ENCODE measurements at regions not wholly inside any gene's neighbourhood (a gene's known extent, or its start where the extent isn't known, plus 50 kb on each side); places are given as distances from the start of the nearest gene placed in this dataset.

DNA sequence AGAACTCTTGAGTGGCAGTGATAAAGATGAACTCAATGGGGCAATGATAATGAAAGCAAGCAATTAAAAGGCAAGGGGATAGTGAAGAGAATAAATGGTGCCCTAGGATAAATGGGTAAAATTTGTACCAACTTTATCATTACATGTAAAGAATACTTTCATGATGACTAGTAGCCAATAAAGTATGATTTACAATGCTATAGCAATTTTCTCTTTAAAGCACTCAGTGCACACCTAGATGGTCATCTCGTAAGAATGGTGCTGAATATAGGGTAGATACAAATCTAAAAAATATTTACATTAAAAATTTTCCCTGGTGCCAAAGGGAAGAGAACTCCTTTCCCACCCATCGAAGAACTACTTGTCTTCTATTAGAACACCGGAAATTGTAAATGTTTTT, 651.4 kb downstream of the STPG2 start:
- H3K27me3 ChIP-seq (ENCODE audit: insufficient read depth, low read length) = no peaks in the 10 kb centered on the region
- H3K9me3 ChIP-seq (ENCODE audit: control insufficient read depth in 1 of 2, insufficient read depth in 1 of 2, low read depth in 1 of 2, low read length in 2 of 2) = no peaks in the 10 kb centered on the region
- BruUV-seq (replicated peaks) = no TSS peak
- peaks cover 48 to 55% of the 10 kb centered on the region in 2 experiments for H3K4me1 ChIP-seq (ENCODE audit: control insufficient read depth in 1 of 2, insufficient read depth in 2 of 2, low read length in 2 of 2)
- CTCF ChIA-PET = no interaction called here
- POLR2A ChIA-PET = no interaction called here
- DNase-seq (ENCODE audit: low read depth, low spot score) (no peak), ATAC-seq (no peak)
- peak overlapping the region; percentile 93; the same call in 1 of the 2 replicates for H3K27ac ChIP-seq (ENCODE audit: low read depth, low read length)
- H3K79me2 ChIP-seq (ENCODE audit: insufficient read depth, low read length) = no peaks in the 10 kb centered on the region
- peak overlapping the region; percentile 85 for H2AFZ ChIP-seq (ENCODE audit: low read depth, low read length, poor library complexity, severe bottlenecking)
- H4K20me1 ChIP-seq (ENCODE audit: insufficient read depth) = no peaks in the 10 kb centered on the region
- no peak overlapping the region for H3K9ac ChIP-seq (ENCODE audit: low read length)
- no peaks in the 10 kb centered on the region for H3K36me3 ChIP-seq (ENCODE audit: control insufficient read depth in 1 of 2, insufficient read depth in 2 of 2, low read length in 2 of 2)
- no peak for TF ChIP-seq ELF1 (IDR thresholded peaks at IDR 0.05; ENCODE audit: borderline replicate concordance, low read depth)
- TF ChIP-seq TCF7L2 (IDR thresholded peaks at IDR 0.05; ENCODE audit: borderline replicate concordance, extremely low read depth, insufficient read depth, insufficient read length) = no peak
- no peak for TF ChIP-seq SIN3A (IDR thresholded peaks at IDR 0.05; ENCODE audit: low read depth)
- no peak for TF ChIP-seq RAD21 (IDR thresholded peaks at IDR 0.05; ENCODE audit: low read depth)
- TF ChIP-seq JUND (IDR thresholded peaks at IDR 0.05) = no peak
- TF ChIP-seq FOSL1 (IDR thresholded peaks at IDR 0.05; ENCODE audit: low read depth) = no peak
- TF ChIP-seq, protein P1, sequence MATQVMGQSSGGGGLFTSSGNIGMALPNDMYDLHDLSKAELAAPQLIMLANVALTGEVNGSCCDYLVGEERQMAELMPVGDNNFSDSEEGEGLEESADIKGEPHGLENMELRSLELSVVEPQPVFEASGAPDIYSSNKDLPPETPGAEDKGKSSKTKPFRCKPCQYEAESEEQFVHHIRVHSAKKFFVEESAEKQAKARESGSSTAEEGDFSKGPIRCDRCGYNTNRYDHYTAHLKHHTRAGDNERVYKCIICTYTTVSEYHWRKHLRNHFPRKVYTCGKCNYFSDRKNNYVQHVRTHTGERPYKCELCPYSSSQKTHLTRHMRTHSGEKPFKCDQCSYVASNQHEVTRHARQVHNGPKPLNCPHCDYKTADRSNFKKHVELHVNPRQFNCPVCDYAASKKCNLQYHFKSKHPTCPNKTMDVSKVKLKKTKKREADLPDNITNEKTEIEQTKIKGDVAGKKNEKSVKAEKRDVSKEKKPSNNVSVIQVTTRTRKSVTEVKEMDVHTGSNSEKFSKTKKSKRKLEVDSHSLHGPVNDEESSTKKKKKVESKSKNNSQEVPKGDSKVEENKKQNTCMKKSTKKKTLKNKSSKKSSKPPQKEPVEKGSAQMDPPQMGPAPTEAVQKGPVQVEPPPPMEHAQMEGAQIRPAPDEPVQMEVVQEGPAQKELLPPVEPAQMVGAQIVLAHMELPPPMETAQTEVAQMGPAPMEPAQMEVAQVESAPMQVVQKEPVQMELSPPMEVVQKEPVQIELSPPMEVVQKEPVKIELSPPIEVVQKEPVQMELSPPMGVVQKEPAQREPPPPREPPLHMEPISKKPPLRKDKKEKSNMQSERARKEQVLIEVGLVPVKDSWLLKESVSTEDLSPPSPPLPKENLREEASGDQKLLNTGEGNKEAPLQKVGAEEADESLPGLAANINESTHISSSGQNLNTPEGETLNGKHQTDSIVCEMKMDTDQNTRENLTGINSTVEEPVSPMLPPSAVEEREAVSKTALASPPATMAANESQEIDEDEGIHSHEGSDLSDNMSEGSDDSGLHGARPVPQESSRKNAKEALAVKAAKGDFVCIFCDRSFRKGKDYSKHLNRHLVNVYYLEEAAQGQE (IDR thresholded peaks at IDR 0.05; ENCODE audit: low read depth) = no peak
- TF ChIP-seq CBX3 (IDR thresholded peaks at IDR 0.05; ENCODE audit: low read depth) = no peak
- TF ChIP-seq, protein P2, sequence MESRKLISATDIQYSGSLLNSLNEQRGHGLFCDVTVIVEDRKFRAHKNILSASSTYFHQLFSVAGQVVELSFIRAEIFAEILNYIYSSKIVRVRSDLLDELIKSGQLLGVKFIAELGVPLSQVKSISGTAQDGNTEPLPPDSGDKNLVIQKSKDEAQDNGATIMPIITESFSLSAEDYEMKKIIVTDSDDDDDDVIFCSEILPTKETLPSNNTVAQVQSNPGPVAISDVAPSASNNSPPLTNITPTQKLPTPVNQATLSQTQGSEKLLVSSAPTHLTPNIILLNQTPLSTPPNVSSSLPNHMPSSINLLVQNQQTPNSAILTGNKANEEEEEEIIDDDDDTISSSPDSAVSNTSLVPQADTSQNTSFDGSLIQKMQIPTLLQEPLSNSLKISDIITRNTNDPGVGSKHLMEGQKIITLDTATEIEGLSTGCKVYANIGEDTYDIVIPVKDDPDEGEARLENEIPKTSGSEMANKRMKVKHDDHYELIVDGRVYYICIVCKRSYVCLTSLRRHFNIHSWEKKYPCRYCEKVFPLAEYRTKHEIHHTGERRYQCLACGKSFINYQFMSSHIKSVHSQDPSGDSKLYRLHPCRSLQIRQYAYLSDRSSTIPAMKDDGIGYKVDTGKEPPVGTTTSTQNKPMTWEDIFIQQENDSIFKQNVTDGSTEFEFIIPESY (IDR thresholded peaks at IDR 0.05; ENCODE audit: extremely low read depth, insufficient replicate concordance, low read length) = no peak
- no peak for TF ChIP-seq ZFX (IDR thresholded peaks at IDR 0.05)
- TF ChIP-seq EGR1 (IDR thresholded peaks at IDR 0.05; ENCODE audit: low read depth) = no peak
- no peak for TF ChIP-seq EZH2 (IDR thresholded peaks at IDR 0.05)
- no peak for TF ChIP-seq POLR2AphosphoS5 (IDR thresholded peaks at IDR 0.05; ENCODE audit: low read depth, low read length)
- TF ChIP-seq ZNF274 (IDR thresholded peaks at IDR 0.05; ENCODE audit: low read depth, low read length) = no peak
- TF ChIP-seq, protein P3, sequence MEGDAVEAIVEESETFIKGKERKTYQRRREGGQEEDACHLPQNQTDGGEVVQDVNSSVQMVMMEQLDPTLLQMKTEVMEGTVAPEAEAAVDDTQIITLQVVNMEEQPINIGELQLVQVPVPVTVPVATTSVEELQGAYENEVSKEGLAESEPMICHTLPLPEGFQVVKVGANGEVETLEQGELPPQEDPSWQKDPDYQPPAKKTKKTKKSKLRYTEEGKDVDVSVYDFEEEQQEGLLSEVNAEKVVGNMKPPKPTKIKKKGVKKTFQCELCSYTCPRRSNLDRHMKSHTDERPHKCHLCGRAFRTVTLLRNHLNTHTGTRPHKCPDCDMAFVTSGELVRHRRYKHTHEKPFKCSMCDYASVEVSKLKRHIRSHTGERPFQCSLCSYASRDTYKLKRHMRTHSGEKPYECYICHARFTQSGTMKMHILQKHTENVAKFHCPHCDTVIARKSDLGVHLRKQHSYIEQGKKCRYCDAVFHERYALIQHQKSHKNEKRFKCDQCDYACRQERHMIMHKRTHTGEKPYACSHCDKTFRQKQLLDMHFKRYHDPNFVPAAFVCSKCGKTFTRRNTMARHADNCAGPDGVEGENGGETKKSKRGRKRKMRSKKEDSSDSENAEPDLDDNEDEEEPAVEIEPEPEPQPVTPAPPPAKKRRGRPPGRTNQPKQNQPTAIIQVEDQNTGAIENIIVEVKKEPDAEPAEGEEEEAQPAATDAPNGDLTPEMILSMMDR (IDR thresholded peaks at IDR 0.05 in 2 of 3, conservative IDR thresholded peaks at IDR 0.05 in 1 of 3; ENCODE audit: borderline replicate concordance in 1 of 3, insufficient read depth in 1 of 3, low read depth in 2 of 3, low read length in 2 of 3) = no peak
- RAD21 ChIA-PET (ENCODE audit: low non-redundant PET in 1 of 2, low total read pairs in 2 of 2, uncharacterized antibody in 2 of 2, unreplicated experiment in 2 of 2) = no interaction called here
- no peaks in the 10 kb centered on the region for H3K9me2 ChIP-seq (ENCODE audit: insufficient read depth)
- no peak overlapping the region for H3K4me2 ChIP-seq (ENCODE audit: low read length)
- no peak overlapping the region for H3K4me3 ChIP-seq (replicated peaks in 1 of 2; ENCODE audit: low read depth in 1 of 2, low read length in 2 of 2)
- intact Hi-C loops (cut with micrococcal nuclease) = no loop called here
